T-helper 1 cell (primary cell): ENCODE measurements at regions not wholly inside any gene's neighbourhood (a gene's known extent, or its start where the extent isn't known, plus 50 kb on each side); places are given as distances from the start of the nearest gene placed in this dataset.
A peak's percentile ranks its signal among the peaks of the same experiment; 100 is the strongest.
"Not testable (repeated sequence)": the region's sequence is repeated elsewhere in the genome, so short reads cannot be mapped to it uniquely, and the experiment has no call there.

Experiments used
- DNase-seq, 5 donors: peaks; one replicate each; pipeline ENCODE4 v3.0.0-alpha.2; 2012 to 2020

DNA sequence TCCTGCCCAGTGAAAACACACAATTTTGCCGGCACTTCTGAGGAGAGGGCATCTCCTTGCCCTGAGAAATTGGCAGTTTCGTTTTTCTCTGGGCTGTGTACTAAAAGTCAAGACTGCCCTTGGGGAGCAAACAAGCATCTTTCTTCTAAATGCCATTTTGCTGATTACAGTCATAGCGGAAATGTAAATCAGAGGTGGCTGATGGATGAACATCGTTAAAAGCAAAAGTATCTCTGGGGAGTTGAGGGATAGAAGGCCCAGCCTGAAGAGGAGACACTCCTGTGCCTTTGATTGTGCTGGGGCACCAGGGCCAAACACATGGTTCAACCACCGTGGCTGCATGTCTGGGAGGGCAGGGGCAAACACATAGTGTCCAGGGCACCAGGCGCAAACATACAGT is 49.8 kb downstream of the ABCC12 start:
- DNase-seq, result no peak

DNA sequence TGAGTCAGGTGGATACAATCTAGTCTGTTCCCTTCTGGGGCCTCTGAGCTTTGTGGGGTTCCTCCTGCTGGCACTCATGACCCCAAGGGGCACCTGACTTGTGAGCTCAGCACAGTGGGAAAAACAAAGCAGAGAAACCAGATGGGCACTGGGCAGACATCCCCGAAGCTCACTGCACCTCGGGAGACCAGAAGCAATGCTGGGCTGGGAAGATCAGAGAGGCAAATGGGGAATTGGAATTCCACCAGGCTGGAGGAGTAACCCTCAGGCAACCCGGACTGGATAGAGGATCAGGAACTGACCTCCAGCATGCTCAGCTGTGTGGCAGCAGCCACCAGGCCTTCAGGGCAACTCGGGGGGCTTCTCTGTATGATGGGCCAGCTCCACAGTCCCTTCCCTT is 50.3 kb downstream of the ABCC12 start:
- DNase-seq, result no peak

DNA sequence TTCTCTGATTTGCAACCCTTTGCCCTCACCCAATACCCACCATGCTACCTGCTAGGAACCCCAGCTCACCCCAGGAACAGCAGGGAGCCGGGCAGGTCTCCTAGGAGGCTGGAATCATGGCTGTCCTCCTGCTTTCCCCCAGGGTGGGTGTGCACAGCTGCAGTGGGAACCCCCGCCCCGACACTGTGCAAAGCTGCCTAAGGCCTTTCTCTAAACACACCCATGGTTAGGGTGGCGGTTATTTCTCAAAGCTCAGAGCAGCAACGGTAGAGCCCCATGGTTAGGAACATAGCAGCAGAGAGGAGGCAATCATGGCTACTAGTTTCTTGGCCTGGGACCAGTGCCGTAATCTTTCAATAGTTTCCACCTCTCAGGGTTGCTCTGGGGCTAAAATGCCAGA is 52.2 kb downstream of the ABCC12 start:
- no peak for DNase-seq

DNA sequence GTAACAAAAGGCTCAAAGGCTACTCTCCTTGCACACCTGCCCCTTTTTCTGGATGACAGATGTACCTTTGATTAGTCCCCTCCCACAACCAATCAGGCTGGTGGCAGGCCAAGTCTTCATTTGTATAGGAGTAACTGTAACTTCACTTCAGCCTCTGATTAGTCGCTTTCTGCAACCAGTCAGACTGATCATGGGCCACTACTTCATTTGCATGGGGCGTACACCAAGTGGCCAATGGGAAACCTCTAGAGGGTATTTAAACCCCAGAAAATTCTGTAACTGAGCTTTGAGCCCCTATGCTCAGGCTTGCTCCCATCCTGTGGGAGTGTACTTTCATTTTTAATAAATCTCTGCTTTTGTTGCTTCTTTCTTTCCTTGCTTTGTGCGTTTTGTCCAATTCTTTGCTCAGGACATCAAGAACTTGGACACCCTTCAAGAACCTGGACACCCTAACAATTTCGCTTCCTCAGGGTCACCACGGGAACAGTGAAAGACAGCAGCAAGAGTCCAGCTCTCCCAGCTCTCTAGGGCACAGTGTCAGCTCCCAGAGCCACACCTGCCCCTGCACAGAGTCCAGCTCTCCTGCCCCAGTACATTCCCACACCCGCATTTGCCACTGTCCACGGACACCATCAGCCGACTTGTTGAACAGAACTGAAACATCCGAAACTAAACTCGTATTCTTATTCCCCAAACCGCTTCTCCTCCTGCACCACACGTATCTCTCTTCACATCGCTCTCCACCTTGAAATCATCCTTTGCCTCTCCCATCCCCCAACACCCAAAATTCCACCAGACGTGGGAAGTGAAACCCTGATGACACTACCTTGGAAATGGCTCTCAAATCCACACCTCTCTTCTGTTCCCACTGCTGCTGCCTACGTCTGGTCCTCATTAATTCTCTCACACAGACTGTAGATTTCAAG is 53.4 kb downstream of the ABCC12 start:
- DNase-seq, result no peak

DNA sequence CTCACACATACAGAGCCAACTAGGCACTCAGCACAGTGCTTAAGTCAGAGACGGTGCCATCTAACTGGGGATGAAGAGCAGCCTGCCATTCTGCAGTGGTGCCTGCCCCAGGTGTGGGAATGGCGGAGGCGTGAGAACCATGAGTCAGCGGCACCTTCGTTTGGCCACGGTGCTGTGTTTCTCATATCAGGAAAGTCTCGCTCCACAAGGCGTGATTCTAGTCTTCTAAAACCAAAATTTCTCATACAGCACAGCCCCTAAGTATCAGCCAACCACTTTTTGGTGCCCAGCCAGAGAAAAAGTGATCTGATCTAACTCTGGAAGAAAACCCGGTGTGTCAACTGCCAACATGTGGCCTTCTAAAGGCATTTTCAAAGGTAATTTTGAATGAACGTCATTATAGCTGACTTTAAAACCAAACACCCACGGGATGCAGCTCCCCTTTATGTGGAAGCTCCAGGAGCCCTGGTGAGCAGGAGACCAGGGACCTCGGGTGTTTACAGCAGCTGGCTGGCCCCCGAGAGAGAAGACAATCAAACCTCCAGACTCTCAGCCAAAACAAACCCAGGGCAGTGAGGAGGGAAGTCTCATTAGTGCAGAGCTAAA is 54.6 kb downstream of the ABCC12 start:
- DNase-seq, result peak in 1 of 5 donors; percentile 4

DNA sequence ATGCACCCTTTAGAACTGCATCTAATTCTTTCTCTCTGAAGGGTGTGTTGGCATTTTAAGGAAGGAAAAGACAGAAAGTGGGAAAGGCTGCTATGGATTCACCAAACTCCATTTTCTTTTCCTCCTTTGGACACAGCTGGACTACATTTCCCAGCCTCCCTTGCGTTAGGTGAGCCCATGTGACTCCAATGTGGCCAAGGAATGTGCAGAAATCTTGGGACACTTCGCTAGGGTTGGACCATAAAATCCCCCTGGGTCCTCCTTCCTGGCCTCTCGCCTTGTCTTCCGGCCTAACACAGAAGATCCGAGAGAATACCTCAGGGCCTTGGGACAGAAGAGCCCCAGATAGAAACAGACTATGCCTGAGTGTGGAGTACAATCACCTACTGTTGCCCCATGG is 56.3 kb downstream of the ABCC12 start:
- DNase-seq, result no peak

DNA sequence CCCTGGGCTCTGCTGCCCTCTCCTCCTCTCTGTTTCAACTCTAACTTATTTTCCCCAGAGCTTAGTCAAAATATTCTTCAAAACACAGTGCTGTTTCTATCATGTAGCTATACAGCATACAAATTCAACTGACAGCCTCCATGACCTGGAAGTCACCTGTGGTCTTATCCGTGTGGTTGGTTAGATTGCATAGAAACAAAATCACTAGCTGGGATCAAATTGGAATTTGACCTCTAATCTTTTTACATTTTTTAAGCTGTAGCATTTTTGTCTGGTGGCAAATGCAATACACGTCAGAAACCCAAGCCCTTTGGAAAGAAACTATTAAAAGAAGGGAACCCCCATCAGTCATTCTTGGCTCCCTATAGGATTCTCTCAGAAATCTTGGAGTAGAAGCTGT is 57.3 kb downstream of the ABCC12 start:
- DNase-seq, result no peak

DNA sequence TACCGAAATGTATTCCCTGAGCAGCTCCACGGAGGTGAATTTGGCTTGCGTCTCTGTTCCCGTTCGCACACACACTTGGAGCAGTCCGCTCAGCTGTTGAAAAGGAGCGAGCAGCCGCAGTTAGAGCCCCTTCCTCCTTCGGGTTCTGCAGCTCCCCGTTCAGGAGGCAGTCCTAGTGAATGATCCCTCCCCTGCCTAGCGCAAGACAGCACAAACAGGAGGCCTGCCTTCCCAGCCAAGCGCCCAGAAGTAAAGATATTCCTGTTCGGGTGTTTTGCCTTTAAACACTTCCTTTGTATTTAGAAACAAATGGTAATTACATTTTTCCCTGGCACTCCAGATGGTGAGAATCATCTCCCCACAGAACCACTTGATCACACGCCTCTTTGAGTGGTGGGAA is 64.7 kb downstream of the ABCC12 start:
- DNase-seq, result no peak

DNA sequence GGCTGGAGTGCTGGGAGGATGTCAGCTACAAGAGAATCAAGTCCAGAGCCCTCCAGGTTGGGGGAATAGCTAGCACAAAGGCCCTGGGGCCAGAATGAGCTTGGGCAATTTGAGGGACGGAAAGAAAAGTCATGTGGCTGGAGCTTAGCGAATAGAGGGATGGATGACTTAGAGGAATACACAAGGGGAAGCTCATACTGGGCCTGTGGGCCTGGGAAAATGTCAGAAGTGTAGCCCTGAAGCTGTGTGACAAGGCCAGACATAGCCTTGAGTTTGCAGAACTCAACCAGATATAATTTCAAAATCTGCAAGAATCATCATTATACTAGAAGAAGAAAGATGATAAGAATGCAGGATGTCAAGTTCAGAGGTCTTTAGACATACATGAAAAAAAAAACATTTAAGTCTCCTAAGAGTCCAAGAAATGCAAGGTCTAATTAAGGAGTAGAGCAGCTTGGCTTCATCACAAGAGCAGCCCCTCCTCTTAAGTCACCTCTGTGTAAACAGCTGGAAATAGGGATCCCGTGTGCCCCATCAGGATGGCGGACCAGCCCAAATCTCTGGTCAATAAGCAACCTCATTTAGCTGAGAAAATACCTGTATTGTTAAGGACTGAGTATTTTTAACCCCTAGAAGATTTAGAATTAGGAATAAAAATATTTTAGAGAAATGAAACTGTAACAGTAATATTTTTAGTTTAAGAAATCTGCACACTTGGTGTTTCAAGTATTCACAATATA is 66.6 kb downstream of the ABCC12 start:
- no peak for DNase-seq

DNA sequence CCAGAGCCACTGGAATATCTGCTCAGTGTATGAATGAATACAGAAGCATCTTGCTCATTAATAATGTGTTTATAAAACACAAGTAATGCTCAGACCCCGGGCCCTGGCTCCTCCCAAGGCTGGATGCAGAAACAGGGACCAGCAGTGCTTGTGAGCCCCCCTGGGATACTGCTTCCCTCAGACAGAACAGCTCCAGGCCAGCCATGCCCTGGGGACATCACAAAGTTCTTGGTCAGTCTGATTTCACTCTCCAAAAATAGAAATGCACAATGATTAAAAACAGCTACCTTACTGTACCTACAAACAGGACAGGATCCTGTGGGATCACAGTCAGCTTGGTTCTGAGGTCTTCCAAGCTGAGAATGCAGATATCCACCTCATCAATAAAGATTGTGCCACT is 68.2 kb downstream of the ABCC12 start:
- DNase-seq, result no peak

DNA sequence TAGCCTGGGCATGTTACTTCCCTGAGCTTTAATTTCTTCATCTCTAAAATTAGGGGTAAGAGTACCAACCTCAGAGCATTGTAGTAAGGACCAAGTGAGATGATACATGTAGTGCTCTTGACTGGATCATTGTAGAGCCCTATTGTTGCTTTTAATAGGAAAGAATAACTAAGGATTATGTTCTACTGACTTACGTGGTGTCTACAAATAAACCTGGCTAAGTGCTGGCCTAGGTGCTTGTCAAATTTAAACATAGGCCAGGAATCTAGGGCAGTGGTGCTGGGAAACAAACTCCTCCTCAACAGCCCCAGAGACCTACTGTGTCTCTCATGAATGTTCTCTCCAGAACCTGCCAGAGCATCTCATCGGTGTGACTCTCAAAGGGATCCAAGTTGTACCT is 69.4 kb downstream of the ABCC12 start:
- no peak for DNase-seq

DNA sequence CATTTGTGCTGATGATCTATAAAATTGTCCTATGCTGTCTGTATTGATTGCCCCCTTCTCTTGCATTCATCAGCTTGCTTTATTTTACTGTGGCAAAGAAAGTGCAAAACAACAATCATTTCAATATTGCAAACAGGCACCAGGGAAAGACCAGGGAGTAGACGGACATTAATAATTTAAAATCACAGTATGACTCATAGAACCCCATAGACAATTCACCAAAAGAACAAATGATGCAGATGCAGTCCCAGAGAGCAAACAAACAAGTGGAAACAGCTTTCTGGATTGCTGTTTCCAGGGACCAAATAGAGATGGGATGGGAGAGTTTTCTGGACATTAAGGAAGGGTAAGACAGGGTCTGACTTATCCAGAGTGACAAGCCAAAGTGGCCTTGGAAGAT is 70.1 kb downstream of the ABCC12 start:
- DNase-seq, result no peak

DNA sequence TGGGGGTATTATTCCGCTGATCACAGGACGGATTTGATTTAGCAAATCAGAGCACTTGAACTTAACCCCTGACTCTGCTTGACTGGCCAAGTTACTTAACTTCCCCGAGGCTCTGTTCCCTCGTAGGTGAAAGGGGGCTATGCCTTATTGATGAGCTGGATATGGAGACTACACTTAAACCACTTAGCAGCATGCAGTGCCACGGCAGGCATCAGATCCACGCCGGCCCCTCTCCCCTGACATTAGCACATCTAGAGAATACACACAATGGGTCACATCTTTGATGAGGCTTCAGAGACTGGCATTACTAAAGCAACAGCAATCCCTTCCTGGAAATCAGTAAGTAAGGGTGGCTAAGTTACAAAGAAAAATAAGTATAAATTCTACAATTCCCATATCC is 71.0 kb downstream of the ABCC12 start:
- no peak for DNase-seq

DNA sequence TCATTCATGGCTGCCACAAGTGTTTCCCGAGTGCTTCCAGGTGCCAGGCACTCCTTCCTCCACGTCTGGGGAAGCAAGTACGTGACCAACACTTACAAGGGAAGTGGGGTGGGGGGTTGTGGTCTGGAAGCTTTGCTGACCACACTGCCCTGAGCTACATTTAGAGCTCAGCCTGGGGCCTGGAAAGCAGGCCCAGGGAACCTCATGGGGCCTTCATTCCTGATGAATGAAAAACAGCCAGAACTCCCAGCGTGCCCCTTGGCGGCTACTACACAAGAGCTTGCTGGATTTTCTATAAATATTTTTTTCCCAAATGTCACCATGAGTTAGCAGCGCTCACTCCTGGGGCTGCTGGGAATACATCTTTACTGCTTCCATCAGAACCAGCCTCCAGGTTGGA is 73.3 kb downstream of the ABCC12 start:
- no peak for DNase-seq

DNA sequence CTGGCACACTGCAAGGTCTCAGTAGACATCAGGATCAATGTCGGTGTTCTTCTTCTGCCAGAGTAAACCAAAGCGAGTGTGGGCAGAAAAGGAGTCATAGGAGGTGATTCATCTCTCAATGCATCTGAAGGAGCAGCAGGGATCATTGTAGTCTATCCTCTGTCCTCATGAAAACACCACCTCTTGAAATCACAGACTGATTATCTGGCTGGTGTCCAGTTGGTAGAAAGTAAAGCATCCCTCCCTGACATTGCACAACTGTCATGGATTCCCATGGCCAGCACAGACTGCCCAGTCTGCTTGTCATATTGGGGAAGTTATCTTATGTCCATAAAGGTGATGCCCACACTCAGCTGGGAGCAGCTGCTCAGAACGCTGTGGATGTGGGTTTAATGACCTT is 74.1 kb downstream of the ABCC12 start:
- DNase-seq, result no peak

DNA sequence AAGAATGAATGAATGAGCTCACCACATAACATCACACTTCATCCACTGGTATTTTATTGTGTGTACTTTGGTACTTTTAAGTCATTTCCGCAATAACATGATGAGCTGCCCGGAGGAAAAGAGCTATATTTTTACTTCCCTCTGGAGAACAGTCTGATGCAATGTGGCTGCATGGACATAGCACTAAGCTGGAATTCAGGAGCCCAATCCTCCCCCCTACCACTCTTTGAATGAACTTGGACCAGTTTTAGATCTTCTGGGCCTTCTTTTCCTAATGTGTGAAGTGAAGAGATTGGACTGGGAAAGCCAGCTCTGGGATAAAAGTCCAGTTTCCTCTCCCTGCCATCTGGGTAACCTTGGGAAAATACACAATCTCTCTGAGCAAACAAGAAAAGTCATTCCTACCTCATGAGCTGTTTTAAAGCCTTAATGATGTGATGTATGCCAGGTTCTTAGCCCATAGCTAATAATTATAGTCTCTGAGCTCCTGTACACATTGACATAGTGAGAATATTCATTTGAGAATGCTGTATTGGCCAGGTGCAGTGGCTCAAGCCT is 79.3 kb downstream of the ABCC12 start:
- no peak for DNase-seq

DNA sequence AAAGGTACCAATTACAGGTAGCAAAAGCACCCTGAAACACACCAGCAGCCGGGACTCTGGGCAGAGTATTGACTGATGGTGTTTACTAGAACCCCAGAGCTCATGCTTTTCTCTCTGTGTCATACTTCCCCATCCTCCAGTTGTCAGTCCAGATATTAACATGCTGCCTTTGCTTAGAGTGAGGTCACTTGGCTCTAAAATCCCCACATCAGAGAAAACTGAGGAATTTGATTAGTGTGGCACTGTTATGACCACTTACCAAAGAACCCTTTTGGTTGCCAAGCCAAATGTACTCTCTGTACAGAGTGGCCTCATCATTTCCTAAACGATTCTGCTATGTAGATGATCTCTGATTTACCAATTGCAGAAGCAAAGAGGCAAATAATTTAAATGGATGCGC is 80.4 kb downstream of the ABCC12 start:
- no peak for DNase-seq

DNA sequence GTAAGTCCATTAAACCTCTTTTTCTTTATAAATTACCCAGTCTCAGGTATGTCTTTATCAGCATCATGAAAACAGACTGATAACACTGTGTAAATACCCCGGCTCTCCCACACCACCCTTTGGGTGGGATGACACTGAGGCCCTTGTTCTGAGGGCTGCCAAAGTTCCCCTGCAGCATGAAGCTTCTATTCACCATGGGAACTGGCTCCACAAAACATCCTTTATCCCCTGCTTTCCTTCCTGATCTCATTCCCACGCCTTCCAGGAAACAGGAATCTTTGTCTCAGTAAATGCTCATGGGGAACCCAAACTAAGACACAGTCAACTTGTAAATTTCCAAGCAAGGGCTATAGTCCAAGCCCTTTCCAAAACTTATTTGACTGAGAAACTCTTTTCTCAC is 88.4 kb downstream of the ABCC12 start:
- DNase-seq, result no peak

DNA sequence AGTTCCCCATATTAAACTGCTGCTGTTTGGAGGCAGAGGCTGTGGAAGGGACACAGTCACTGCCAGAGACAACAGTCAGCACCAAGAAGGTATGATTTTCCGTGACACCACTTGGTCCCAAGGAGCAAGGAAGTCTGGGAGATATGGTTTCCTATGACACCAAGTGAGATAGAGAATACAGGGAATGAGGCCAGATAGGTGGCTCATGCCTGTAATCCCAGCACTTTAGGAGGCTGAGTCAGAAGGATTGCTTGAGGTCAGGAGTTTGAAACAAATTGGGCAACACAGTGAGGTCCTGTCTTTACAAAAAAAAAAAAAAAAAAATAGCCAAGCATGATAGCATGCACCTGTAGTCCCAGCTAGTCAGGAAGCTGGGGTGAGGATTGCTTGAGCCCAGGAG is 90.8 kb downstream of the ABCC12 start:
- no peak for DNase-seq

DNA sequence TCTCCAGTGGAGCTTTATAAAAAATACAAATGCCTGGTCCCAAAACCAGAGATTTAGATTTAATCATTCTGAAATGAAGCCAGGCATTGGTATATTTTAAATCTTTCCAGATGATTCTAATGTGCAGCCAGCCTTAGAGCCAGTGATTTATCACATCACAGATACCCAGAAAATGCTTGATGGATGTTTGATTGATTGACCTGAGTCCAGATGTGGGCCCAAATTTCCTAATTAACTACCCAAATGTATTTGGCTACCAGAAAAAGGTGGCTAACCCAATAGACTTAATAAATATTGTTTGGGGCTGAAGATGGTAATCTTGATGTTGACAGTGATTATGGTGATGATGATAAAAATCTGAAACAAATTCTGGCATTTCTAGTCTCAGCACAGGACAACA is 93.1 kb downstream of the ABCC12 start:
- DNase-seq, result no peak

DNA sequence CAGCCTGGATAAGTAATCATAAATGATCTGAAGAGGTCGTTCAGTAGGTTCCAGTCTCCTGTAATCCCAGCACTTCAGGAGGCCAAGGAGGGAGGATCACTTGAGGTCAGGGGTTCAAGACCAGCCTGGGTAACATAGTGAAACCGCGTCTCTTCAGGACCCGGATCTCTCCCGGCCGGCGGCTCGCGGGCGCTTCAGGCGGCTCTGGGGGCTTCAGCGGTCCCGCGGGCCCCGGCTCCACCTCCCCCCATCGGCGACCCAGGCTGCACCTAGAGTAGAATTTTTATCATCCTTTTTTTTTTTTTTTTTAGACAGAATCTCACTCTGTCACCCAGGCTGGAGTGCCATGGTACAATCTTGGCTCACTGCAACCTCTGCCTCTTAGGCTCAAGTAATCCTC is 95.9 kb downstream of the ABCC12 start:
- no peak for DNase-seq

DNA sequence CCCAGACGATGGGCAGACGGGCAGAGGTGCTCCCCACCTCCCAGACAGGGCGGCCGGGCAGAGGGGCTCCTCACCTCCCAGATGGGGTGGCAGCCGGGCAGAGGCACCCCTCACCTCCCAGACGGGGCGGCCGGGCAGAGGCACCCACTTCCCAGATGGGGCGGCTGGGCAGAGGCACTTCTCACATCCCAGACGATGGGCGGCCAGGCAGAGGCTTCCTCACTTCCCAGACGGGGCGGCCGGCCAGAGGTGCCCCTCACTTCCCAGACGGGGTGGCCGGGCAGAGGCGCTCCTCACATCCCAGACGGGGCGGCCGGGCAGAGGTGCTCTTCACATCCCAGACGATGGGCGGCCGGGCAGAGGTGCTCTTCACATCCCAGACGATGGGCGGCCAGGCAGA is 96.6 kb downstream of the ABCC12 start:
- DNase-seq, result not testable (repeated sequence)

DNA sequence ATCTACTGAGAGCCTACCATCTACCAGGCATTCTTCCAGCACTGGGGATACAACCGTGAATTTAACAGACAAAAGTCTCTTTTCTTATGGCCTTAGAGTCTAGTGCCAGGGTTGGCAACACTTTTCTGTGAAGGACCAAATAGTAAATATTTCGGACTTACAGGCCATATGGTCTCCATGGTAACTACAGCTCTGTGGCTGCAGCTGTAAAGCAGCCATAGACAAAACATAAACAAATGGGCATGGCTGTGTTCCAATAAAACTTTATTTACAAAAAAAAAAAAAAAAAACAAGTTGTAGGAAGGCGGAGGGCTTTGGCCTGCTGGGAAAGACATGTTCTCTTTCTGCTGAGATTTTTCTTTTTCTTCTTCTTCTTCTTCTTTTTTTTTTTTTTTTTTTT is 98.7 kb downstream of the ABCC12 start:
- no peak for DNase-seq
